Neural progenitor cell (in vitro differentiated cells): ENCODE measurements at regions not wholly inside any gene's neighbourhood (a gene's known extent, or its start where the extent isn't known, plus 50 kb on each side); places are given as distances from the start of the nearest gene placed in this dataset.
"Not testable (repeated sequence)": the region's sequence is repeated elsewhere in the genome, so short reads cannot be mapped to it uniquely, and the experiment has no call there.

ENCODE experiments used
- DNase-seq: peaks from one replicate; pipeline ENCODE4 v3.0.0-alpha.2; 2016; ENCODE audit warnings: low spot score
- H2AFZ ChIP-seq: fragments of 200-600 bp; sonication (generic); replicated peaks from 2 replicates; pipeline ENCODE4 v1.6.1; 2016; ENCODE audit warnings: antibody characterized with exemption
- H3F3A ChIP-seq: fragments of 200-600 bp; sonication (generic); 2 replicates; pipeline ENCODE4 v1.6.1; 2016; ENCODE audit warnings: antibody characterized with exemption, low read depth
- H3K27ac ChIP-seq: fragments of 200-600 bp; sonication (generic); 2 replicates; pipeline ENCODE4 v1.5.1; 2016; ENCODE audit warnings: mild to moderate bottlenecking
- H3K27me3 ChIP-seq: fragments of 200-600 bp; sonication (generic); 2 replicates; pipeline ENCODE4 v1.6.1; 2016; ENCODE audit warnings: mild to moderate bottlenecking, moderate library complexity
- H3K36me3 ChIP-seq: fragments of 200-600 bp; sonication (generic); 2 replicates; pipeline ENCODE4 v1.5.1; 2016
- H3K4me1 ChIP-seq: fragments of 200-600 bp; sonication (generic); 2 replicates; pipeline ENCODE4 v1.6.1; 2016; ENCODE audit warnings: mixed run types
- H3K4me2 ChIP-seq: fragments of 200-600 bp; sonication (generic); 2 replicates; pipeline ENCODE4 v1.6.1; 2016
- H3K4me3 ChIP-seq: fragments of 200-600 bp; sonication (generic); 2 replicates; pipeline ENCODE4 v1.5.1; 2016
- H3K79me2 ChIP-seq: fragments of 200-600 bp; sonication (generic); 2 replicates; pipeline ENCODE4 v1.6.1; 2016; ENCODE audit warnings: low read depth
- H3K9ac ChIP-seq: fragments of 200-600 bp; sonication (generic); 2 replicates; pipeline ENCODE4 v1.6.1; 2016
- H3K9me3 ChIP-seq: fragments of 200-600 bp; sonication (generic); 2 replicates; pipeline ENCODE4 v1.5.1; 2016; ENCODE audit warnings: low read depth
- H4K20me1 ChIP-seq: fragments of 200-600 bp; sonication (generic); 2 replicates; pipeline ENCODE4 v1.6.1; 2016; ENCODE audit warnings: low read depth
- H3K27ac Mint-ChIP-seq: 3 replicates; pipeline ENCODE4 v1.8.0; 2021; ENCODE audit warnings: mixed read lengths
- H3K27me3 Mint-ChIP-seq: 2 replicates; pipeline ENCODE4 v1.8.0; 2022; ENCODE audit warnings: low read depth, mild to moderate bottlenecking, inconsistent platforms, moderate library complexity, mixed read lengths; ENCODE audit not compliant: insufficient read depth
- H3K36me3 Mint-ChIP-seq: 3 replicates; pipeline ENCODE4 v1.8.0; 2021; ENCODE audit warnings: mixed read lengths
- H3K4me1 Mint-ChIP-seq: 3 replicates; pipeline ENCODE4 v1.8.0; 2021; ENCODE audit warnings: mixed read lengths
- H3K4me3 Mint-ChIP-seq: 3 replicates; pipeline ENCODE4 v1.8.0; 2021; ENCODE audit warnings: mild to moderate bottlenecking, moderate library complexity, mixed read lengths
- H3K9me3 Mint-ChIP-seq: 3 replicates; pipeline ENCODE4 v1.8.0; 2020; ENCODE audit warnings: mixed read lengths
- EZH2 ChIP-seq: fragments of 200-600 bp; sonication (generic); IDR thresholded peaks from 2 replicates; pipeline ENCODE4 v1.6.1; 2017; ENCODE audit warnings: antibody characterized with exemption, mild to moderate bottlenecking, moderate library complexity
- EZH2phosphoT487 ChIP-seq: fragments of 200-600 bp; sonication (generic); IDR thresholded peaks from 2 replicates; pipeline ENCODE4 v1.6.1; 2017; ENCODE audit warnings: antibody characterized with exemption
- TF ChIP-seq, protein P1 (sequence below): fragments of 200-600 bp; sonication (generic); IDR thresholded peaks from 2 replicates; pipeline ENCODE4 v1.5.1; 2017; ENCODE audit warnings: antibody characterized with exemption, mild to moderate bottlenecking

DNA sequence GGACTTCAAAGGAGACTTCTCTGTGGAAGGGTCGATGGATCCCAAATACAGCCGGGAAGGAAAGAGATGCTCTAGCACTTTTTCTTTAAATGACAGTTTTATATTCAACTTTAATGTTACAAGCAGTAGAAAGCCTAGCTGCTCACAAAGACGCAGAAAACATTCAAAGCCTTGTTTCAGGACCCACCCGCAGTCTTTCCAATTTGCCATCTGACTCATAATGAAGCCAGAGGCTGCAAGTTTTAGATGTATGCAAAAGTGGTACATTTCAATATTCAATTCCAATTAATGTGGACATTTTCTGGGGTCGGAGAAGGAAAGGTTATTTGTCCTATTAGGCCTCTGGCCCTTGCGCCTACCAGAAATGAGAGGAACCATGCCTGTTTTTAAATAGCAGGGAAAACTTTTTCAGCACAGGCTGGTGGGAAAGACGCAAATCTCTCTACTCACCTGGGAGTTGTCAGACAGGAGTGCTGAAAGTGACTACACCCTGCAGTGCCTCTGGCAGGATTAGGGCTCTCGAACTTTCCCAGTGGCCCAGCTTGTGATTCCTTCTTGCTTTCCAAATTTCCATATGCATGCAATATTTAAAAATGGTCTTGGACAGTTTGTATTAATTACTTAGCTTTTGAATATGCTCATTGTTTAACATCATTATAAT lies 117.4 kb upstream of the MBNL1 start:
- no peaks in the 10 kb centered on the region for H4K20me1 ChIP-seq
- no peak overlapping the region for H3K9ac ChIP-seq
- no peak overlapping the region for H3K27ac ChIP-seq
- H3F3A ChIP-seq: no peaks in the 10 kb centered on the region
- TF ChIP-seq EZH2 (no peak), EZH2phosphoT487 (no peak)
- TF ChIP-seq, protein P1, sequence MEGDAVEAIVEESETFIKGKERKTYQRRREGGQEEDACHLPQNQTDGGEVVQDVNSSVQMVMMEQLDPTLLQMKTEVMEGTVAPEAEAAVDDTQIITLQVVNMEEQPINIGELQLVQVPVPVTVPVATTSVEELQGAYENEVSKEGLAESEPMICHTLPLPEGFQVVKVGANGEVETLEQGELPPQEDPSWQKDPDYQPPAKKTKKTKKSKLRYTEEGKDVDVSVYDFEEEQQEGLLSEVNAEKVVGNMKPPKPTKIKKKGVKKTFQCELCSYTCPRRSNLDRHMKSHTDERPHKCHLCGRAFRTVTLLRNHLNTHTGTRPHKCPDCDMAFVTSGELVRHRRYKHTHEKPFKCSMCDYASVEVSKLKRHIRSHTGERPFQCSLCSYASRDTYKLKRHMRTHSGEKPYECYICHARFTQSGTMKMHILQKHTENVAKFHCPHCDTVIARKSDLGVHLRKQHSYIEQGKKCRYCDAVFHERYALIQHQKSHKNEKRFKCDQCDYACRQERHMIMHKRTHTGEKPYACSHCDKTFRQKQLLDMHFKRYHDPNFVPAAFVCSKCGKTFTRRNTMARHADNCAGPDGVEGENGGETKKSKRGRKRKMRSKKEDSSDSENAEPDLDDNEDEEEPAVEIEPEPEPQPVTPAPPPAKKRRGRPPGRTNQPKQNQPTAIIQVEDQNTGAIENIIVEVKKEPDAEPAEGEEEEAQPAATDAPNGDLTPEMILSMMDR: no peak
- H3K9me3 ChIP-seq: no peaks in the 10 kb centered on the region
- H3K27me3 Mint-ChIP-seq: no peaks in the 10 kb centered on the region
- H3K4me1 Mint-ChIP-seq: no peaks in the 10 kb centered on the region
- H3K4me3 Mint-ChIP-seq: no peak overlapping the region
- DNase-seq: no peak
- no peaks in the 10 kb centered on the region for H3K27me3 ChIP-seq
- H3K9me3 Mint-ChIP-seq: peaks cover 2% of the 10 kb centered on the region
- no peak overlapping the region for H3K27ac Mint-ChIP-seq
- no peaks in the 10 kb centered on the region for H3K79me2 ChIP-seq
- no peak overlapping the region for H3K4me2 ChIP-seq
- no peaks in the 10 kb centered on the region for H3K36me3 ChIP-seq
- no peak overlapping the region for H2AFZ ChIP-seq
- no peak overlapping the region for H3K4me3 ChIP-seq
- no peaks in the 10 kb centered on the region for H3K4me1 ChIP-seq
- H3K36me3 Mint-ChIP-seq: no peaks in the 10 kb centered on the region

DNA sequence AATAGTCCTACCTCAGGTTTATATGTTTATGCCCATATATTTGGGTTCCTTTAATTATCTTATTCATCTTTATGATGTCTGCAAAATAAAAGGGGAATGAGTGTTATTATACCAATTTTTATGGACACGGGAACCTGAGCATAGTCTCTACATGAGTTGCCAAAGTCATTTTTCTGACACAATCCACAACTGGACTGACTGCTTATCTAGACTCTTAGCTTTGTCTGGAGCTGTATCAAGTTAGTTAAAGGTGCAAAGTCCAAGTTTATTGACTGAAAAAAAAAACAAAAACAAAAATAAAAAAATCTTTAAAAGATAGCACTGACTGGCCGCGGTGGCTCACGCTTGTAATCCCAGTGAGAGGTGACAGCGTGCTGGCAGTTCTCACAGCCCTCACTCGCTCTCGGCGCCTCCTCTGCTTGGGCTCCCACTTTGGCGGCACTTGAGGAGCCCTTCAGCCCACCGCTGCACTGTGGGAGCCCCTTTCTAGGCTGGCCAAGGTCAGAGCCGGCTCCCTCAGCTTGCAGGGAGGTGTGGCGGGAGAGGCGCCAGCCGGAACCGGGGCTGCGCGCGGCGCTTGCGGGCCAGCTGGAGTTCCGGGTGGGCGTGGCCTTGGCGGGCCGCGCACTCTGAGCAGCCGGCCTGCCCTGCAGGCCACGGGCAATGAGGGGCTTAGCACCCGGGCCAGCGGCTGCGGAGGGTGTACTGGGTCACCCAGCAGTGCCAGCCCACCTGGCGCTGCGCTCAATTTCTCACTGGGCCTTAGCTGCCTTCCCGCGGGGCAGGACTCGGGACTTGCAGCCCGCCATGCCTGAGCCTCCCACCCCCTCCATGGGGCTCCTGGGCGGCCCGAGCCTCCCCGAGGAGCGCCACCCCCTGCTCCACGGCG lies 116.6 kb upstream of the MBNL1 start:
- H3K9ac ChIP-seq, H3K27ac ChIP-seq, H3K4me3 Mint-ChIP-seq, H4K20me1 ChIP-seq, H3F3A ChIP-seq, H3K9me3 Mint-ChIP-seq, H3K4me3 ChIP-seq, H3K79me2 ChIP-seq, H3K9me3 ChIP-seq, H3K4me2 ChIP-seq, H3K4me1 Mint-ChIP-seq, H3K4me1 ChIP-seq, H3K27me3 ChIP-seq, H3K36me3 ChIP-seq, H3K27me3 Mint-ChIP-seq, H3K27ac Mint-ChIP-seq, H3K36me3 Mint-ChIP-seq, H2AFZ ChIP-seq, DNase-seq: not testable (repeated sequence)

- not testable (repeated sequence) for H3K79me2 ChIP-seq, H3K36me3 ChIP-seq, H3K4me3 Mint-ChIP-seq, H3K4me3 ChIP-seq, H3K9me3 Mint-ChIP-seq, H3K4me1 ChIP-seq, H3K36me3 Mint-ChIP-seq, H3K4me1 Mint-ChIP-seq, H3K9me3 ChIP-seq, H3K9ac ChIP-seq, H3K27ac Mint-ChIP-seq, H4K20me1 ChIP-seq, DNase-seq, H3K27me3 Mint-ChIP-seq, H2AFZ ChIP-seq, H3K27me3 ChIP-seq, H3F3A ChIP-seq, H3K4me2 ChIP-seq, H3K27ac ChIP-seq
Observed at GRCh38 chr3:152153115-152153514, 115.6 kb upstream of the MBNL1 start.

DNA sequence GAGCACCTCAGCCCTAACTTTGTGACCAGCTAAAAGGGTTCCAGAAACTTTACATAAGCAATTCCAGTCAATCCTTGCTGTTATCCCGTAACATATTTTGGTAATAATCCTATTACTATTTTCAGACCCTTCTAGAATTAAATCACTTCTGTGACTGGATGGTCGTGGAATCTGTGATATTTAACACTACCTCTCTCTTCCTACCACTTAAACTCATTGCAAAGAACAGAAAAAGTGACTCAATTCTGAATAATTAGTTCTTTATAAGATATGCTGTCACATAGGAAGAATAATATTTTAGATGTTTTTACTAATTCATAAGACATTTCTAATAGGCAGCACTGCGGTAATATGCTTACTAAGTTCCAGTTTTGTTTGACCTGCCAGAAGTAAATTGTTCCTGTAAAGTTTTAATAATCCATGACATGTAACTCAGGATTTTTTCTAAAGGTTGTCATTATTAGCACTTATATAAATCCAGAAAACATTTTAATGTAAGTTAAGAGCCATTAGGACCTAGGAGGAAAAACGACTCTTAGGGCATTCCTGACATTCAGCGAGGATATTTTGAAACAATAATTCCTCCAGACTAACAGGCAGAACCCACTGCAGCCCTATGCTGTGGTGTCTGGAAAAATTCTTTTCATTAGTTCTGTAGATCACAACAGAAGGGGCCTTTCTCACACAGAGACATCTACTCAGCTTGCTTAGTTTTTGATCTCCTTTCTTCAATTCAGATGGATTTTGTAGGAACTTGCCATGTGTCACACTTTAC lies 113.3 kb upstream of the MBNL1 start:
- no peak overlapping the region for H3K4me3 Mint-ChIP-seq
- TF ChIP-seq, protein P1: no peak
- TF ChIP-seq EZH2phosphoT487: no peak
- no peak for TF ChIP-seq EZH2
- H2AFZ ChIP-seq: no peak overlapping the region
- no peaks in the 10 kb centered on the region for H4K20me1 ChIP-seq
- H3K79me2 ChIP-seq: no peaks in the 10 kb centered on the region
- no peak overlapping the region for H3K9ac ChIP-seq
- H3K4me3 ChIP-seq: no peak overlapping the region
- peaks cover 2% of the 10 kb centered on the region for H3K9me3 Mint-ChIP-seq
- no peaks in the 10 kb centered on the region for H3K9me3 ChIP-seq
- no peak overlapping the region for H3K27ac Mint-ChIP-seq
- H3K36me3 ChIP-seq: no peaks in the 10 kb centered on the region
- H3K27me3 ChIP-seq: no peaks in the 10 kb centered on the region
- H3F3A ChIP-seq: no peaks in the 10 kb centered on the region
- DNase-seq: no peak
- no peaks in the 10 kb centered on the region for H3K4me1 ChIP-seq
- H3K36me3 Mint-ChIP-seq: no peaks in the 10 kb centered on the region
- H3K27ac ChIP-seq: no peak overlapping the region
- no peak overlapping the region for H3K4me2 ChIP-seq
- no peaks in the 10 kb centered on the region for H3K4me1 Mint-ChIP-seq
- no peaks in the 10 kb centered on the region for H3K27me3 Mint-ChIP-seq
